HEK293 (cell line): ENCODE measurements at regions not wholly inside any gene's neighbourhood (a gene's known extent, or its start where the extent isn't known, plus 50 kb on each side); places are given as distances from the start of the nearest gene placed in this dataset.

ENCODE experiments used
- CTCF ChIA-PET: fragments of 350-600 bp; formaldehyde crosslinking; extraction: SDS; loops from one replicate; lab custom pipeline; 2021; ENCODE audit warnings: antibody characterized with exemption; lab: Yijun Ruan, JAX
- POLR2A ChIA-PET: fragments of 300-600 bp; formaldehyde crosslinking; extraction: SDS; loops from one replicate; lab custom pipeline; 2020; ENCODE audit warnings: antibody characterized with exemption, inconsistent platforms; lab: Yijun Ruan, JAX
- H3K27ac ChIP-seq: fragments of 200-500 bp; sonication (Bioruptor generic); 2 replicates; pipeline ENCODE4 v1.5.1; 2014; ENCODE audit warnings: low read depth, low read length, control low read depth, inconsistent platforms; ENCODE audit errors: extremely low read depth
- H3K36me3 ChIP-seq, 2 experiments: fragments of 200-500 bp in 1 of 2; sonication (Bioruptor generic) in 1 of 2; 1 replicate in 1 of 2; 2 replicates in 1 of 2; pipeline ENCODE4 v1.5.1; 2014 to 2017; ENCODE audit warnings: inconsistent platforms in 2 of 2, low read length in 2 of 2; ENCODE audit not compliant: control insufficient read depth in 2 of 2, insufficient read depth in 1 of 2
- H3K4me1 ChIP-seq: fragments of 200-500 bp; sonication (Bioruptor generic); 2 replicates; pipeline ENCODE4 v1.5.1; 2014; ENCODE audit warnings: mild to moderate bottlenecking, low read length, inconsistent platforms; ENCODE audit not compliant: control insufficient read depth, insufficient read depth
- H3K4me3 ChIP-seq: 2 replicates; pipeline ENCODE4 v1.5.1; 2011; ENCODE audit warnings: low read depth, mild to moderate bottlenecking, control low read depth, low read length, moderate library complexity
- H3K9me3 ChIP-seq: fragments of 200-500 bp; sonication (Bioruptor generic); 2 replicates; pipeline ENCODE4 v1.5.1; 2014; ENCODE audit warnings: low read depth, low read length, inconsistent platforms; ENCODE audit not compliant: control insufficient read depth, insufficient read depth
- IKZF3 ChIP-seq: fragments of 450-650 bp; IDR thresholded peaks from 2 replicates; pipeline ENCODE4 v1.5.0; 2018; ENCODE audit warnings: missing biosample characterization, mild to moderate bottlenecking, missing genetic modification characterization, moderate library complexity
- KLF7 ChIP-seq: fragments of 450-650 bp; formaldehyde crosslinking; IDR thresholded peaks from 2 replicates; pipeline ENCODE4 v1.5.1; 2016; ENCODE audit warnings: missing biosample characterization, missing genetic modification characterization, borderline replicate concordance
- PRDM1 ChIP-seq: fragments of 450-650 bp; formaldehyde crosslinking; IDR thresholded peaks from 2 replicates; pipeline ENCODE4; 2016; ENCODE audit warnings: missing biosample characterization, missing genetic modification characterization
- TCF7L2 ChIP-seq: IDR thresholded peaks from 2 replicates; pipeline ENCODE4 v1.6.1; 2011; ENCODE audit warnings: low read depth, mild to moderate bottlenecking, inconsistent platforms, low read length, moderate library complexity, borderline replicate concordance
- ZNF132 ChIP-seq: fragments of 450-650 bp; formaldehyde crosslinking; IDR thresholded peaks from 2 replicates; pipeline ENCODE4 v1.5.1; 2017; ENCODE audit warnings: missing biosample characterization, missing genetic modification characterization, borderline replicate concordance
- ZNF133 ChIP-seq: fragments of 450-650 bp; formaldehyde crosslinking; IDR thresholded peaks from 2 replicates; pipeline ENCODE4 v1.5.1; 2016; ENCODE audit warnings: missing biosample characterization, missing genetic modification characterization
- ZNF140 ChIP-seq: fragments of 450-650 bp; formaldehyde crosslinking; IDR thresholded peaks from 2 replicates; pipeline ENCODE4 v1.5.1; 2016; ENCODE audit warnings: missing biosample characterization, missing genetic modification characterization
- ZNF214 ChIP-seq: fragments of 450-650 bp; formaldehyde crosslinking; IDR thresholded peaks from 2 replicates; pipeline ENCODE4 v1.5.1; 2017; ENCODE audit warnings: missing biosample characterization, mild to moderate bottlenecking, missing genetic modification characterization, borderline replicate concordance
- ZNF341 ChIP-seq: fragments of 450-650 bp; formaldehyde crosslinking; IDR thresholded peaks from 2 replicates; pipeline ENCODE4; 2016; ENCODE audit warnings: low read depth, missing biosample characterization, missing genetic modification characterization
- ZNF394 ChIP-seq: fragments of 450-650 bp; formaldehyde crosslinking; IDR thresholded peaks from 2 replicates; pipeline ENCODE4 v1.5.1; 2016; ENCODE audit warnings: missing biosample characterization, missing genetic modification characterization, mild to moderate bottlenecking, moderate library complexity, borderline replicate concordance
- ZNF555 ChIP-seq: fragments of 450-650 bp; formaldehyde crosslinking; conservative IDR thresholded peaks from 2 replicates; pipeline ENCODE4 v1.5.1; 2017; ENCODE audit warnings: missing biosample characterization, mild to moderate bottlenecking, missing genetic modification characterization, inconsistent platforms
- ZNF558 ChIP-seq: fragments of 450-650 bp; formaldehyde crosslinking; IDR thresholded peaks from 2 replicates; pipeline ENCODE4 v1.5.1; 2016; ENCODE audit warnings: missing biosample characterization, missing genetic modification characterization
- ZNF560 ChIP-seq: fragments of 450-650 bp; formaldehyde crosslinking; IDR thresholded peaks from 2 replicates; pipeline ENCODE4 v1.5.1; 2017; ENCODE audit warnings: missing biosample characterization, missing genetic modification characterization, borderline replicate concordance
- ZNF600 ChIP-seq: fragments of 450-650 bp; formaldehyde crosslinking; IDR thresholded peaks from 2 replicates; pipeline ENCODE4 v1.5.1; 2016; ENCODE audit warnings: missing biosample characterization, missing genetic modification characterization
- ZNF654 ChIP-seq: fragments of 450-650 bp; formaldehyde crosslinking; IDR thresholded peaks from 2 replicates; pipeline ENCODE4 v1.5.1; 2016; ENCODE audit warnings: low read depth, missing biosample characterization, missing genetic modification characterization
- ZNF707 ChIP-seq: fragments of 450-650 bp; formaldehyde crosslinking; IDR thresholded peaks from 2 replicates; pipeline ENCODE4 v1.5.1; 2016; ENCODE audit warnings: missing biosample characterization, missing genetic modification characterization
- TF ChIP-seq, protein P1 (sequence below): fragments of 450-650 bp; formaldehyde crosslinking; IDR thresholded peaks from 2 replicates; pipeline ENCODE4 v1.5.1; 2016; ENCODE audit warnings: missing biosample characterization, missing genetic modification characterization
- TF ChIP-seq, protein P2 (sequence below): fragments of 450-650 bp; formaldehyde crosslinking; conservative IDR thresholded peaks from 2 replicates; pipeline ENCODE4 v1.5.1; 2016; ENCODE audit warnings: low read depth, missing biosample characterization, missing genetic modification characterization
- TF ChIP-seq, protein P3 (sequence below): fragments of 450-650 bp; formaldehyde crosslinking; IDR thresholded peaks from 2 replicates; pipeline ENCODE4 v1.5.1; 2017; ENCODE audit warnings: missing biosample characterization, missing genetic modification characterization
- TF ChIP-seq, protein P4 (sequence below): fragments of 450-650 bp; formaldehyde crosslinking; IDR thresholded peaks from 2 replicates; pipeline ENCODE4 v1.5.1; 2016; ENCODE audit warnings: missing biosample characterization, missing genetic modification characterization, borderline replicate concordance

DNA sequence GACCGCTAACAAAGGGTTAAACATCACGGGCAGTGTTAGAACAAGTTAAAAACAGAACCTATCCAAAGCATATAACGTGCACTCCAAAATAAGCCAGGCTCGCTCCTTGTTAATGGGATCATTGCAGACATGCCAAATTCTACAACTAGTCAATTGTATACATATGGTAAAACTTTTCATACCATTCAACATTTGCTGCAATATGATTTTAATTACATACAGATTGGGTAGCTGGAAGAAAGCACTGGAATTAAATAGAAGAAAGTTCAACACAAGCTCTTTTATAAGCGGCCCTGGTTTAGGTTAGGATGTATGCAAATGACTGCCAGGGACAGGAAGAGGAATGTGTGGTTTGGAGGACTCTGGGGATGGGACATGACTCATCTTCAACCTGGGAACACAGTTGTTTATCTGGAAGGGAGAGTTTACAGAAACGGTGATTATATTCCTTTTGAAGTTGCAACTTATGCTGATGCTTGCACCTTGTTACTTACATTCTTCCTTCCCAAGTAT lies 62.5 kb upstream of the TIAM2 start:
- H3K4me3 ChIP-seq, result no peak overlapping the region
- POLR2A ChIA-PET, result interaction anchor here (1.1 kb wide), 1 partner anchor 23 kb away, joined by 3 read pairs; no protein-coding TSS in a partner anchor
- H3K9me3 ChIP-seq, result no peaks in the 10 kb centered on the region
- CTCF ChIA-PET, result interaction anchor here (1.0 to 2.3 kb wide), 4 partner anchors 9 to 257 kb away, joined by 3 to 8 read pairs (median 6); no protein-coding TSS in a partner anchor
- no peak for TF ChIP-seq ZNF560 (tag by site-specific recombination)
- no peak for TF ChIP-seq ZNF600 (tag by site-specific recombination)
- TF ChIP-seq, protein P1, sequence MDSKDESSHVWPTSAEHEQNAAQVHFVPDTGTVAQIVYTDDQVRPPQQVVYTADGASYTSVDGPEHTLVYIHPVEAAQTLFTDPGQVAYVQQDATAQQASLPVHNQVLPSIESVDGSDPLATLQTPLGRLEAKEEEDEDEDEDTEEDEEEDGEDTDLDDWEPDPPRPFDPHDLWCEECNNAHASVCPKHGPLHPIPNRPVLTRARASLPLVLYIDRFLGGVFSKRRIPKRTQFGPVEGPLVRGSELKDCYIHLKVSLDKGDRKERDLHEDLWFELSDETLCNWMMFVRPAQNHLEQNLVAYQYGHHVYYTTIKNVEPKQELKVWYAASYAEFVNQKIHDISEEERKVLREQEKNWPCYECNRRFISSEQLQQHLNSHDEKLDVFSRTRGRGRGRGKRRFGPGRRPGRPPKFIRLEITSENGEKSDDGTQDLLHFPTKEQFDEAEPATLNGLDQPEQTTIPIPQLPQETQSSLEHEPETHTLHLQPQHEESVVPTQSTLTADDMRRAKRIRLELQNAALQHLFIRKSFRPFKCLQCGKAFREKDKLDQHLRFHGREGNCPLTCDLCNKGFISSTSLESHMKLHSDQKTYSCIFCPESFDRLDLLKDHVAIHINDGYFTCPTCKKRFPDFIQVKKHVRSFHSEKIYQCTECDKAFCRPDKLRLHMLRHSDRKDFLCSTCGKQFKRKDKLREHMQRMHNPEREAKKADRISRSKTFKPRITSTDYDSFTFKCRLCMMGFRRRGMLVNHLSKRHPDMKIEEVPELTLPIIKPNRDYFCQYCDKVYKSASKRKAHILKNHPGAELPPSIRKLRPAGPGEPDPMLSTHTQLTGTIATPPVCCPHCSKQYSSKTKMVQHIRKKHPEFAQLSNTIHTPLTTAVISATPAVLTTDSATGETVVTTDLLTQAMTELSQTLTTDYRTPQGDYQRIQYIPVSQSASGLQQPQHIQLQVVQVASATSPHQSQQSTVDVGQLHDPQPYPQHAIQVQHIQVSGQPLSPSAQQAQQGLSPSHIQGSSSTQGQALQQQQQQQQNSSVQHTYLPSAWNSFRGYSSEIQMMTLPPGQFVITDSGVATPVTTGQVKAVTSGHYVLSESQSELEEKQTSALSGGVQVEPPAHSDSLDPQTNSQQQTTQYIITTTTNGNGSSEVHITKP, result peak; percentile 38; the same call in 1 of the 2 replicates
- TF ChIP-seq ZNF133 (tag by site-specific recombination), result no peak
- peak; percentile 31; the same call in 1 of the 2 replicates for TF ChIP-seq PRDM1
- no peaks in the 10 kb centered on the region for H3K36me3 ChIP-seq
- H3K27ac ChIP-seq, result no peak overlapping the region
- H3K4me1 ChIP-seq, result peaks cover 6% of the 10 kb centered on the region; the same call in 1 of the 2 replicates

DNA sequence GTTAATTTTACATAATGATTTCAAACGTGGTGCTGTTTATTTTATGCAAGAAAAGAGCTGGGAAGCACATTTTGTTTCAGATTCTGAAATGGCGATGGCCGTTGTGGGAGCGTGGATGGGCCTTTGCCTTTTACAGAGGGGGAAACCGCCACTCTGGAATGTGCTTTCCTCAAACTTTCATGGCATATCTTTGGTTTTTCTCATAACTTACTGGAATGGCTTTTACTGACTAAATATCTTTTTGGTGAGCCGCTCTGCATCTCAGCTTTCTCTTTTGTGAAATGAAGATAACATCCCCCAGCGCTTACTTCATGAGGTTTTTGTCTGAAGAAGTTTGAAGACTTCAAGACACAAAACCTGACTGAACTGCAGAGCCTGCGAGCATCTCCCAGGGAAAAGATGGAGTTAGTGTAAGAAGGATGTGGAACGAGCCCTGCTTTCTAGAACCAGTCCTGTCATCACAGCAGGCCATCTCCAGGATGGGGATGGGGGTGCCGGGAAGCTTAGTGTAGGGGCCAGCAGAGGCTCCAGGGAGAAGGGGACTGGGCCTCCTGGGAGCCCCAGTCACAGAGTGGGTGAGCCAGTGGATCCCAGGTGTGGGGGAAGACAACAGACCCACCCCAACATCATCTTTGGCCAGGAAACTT lies 61.8 kb upstream of the TIAM2 start:
- ChIA-PET CTCF (interaction anchor here (1.0 to 1.5 kb wide), 4 partner anchors 9 to 257 kb away, joined by 3 to 8 read pairs (median 4); no protein-coding TSS in a partner anchor), POLR2A (no interaction called here)
- no peaks in the 10 kb centered on the region for H3K36me3 ChIP-seq
- H3K27ac ChIP-seq, result no peak overlapping the region
- H3K4me1 ChIP-seq, result peaks cover 9% of the 10 kb centered on the region; the same call in 1 of the 2 replicates
- no peaks in the 10 kb centered on the region for H3K9me3 ChIP-seq
- H3K4me3 ChIP-seq, result no peak overlapping the region
- TF ChIP-seq TCF7L2 (no peak), ZNF707 (tag by site-specific recombination) (no peak), ZNF132 (no peak), ZNF214 (tag by site-specific recombination) (no peak), KLF7 (tag by site-specific recombination) (no peak), ZNF140 (tag by site-specific recombination) (no peak), ZNF394 (tag by site-specific recombination) (no peak), ZNF555 (tag by site-specific recombination) (no peak), IKZF3 (tag by site-specific recombination) (no peak), ZNF341 (tag by site-specific recombination) (no peak), ZNF654 (tag by site-specific recombination) (no peak), ZNF558 (tag by site-specific recombination) (no peak)
- TF ChIP-seq, protein P2, sequence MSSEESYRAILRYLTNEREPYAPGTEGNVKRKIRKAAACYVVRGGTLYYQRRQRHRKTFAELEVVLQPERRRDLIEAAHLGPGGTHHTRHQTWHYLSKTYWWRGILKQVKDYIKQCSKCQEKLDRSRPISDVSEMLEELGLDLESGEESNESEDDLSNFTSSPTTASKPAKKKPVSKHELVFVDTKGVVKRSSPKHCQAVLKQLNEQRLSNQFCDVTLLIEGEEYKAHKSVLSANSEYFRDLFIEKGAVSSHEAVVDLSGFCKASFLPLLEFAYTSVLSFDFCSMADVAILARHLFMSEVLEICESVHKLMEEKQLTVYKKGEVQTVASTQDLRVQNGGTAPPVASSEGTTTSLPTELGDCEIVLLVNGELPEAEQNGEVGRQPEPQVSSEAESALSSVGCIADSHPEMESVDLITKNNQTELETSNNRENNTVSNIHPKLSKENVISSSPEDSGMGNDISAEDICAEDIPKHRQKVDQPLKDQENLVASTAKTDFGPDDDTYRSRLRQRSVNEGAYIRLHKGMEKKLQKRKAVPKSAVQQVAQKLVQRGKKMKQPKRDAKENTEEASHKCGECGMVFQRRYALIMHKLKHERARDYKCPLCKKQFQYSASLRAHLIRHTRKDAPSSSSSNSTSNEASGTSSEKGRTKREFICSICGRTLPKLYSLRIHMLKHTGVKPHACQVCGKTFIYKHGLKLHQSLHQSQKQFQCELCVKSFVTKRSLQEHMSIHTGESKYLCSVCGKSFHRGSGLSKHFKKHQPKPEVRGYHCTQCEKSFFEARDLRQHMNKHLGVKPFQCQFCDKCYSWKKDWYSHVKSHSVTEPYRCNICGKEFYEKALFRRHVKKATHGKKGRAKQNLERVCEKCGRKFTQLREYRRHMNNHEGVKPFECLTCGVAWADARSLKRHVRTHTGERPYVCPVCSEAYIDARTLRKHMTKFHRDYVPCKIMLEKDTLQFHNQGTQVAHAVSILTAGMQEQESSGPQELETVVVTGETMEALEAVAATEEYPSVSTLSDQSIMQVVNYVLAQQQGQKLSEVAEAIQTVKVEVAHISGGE (tag by site-specific recombination), result no peak
- TF ChIP-seq, protein P3, sequence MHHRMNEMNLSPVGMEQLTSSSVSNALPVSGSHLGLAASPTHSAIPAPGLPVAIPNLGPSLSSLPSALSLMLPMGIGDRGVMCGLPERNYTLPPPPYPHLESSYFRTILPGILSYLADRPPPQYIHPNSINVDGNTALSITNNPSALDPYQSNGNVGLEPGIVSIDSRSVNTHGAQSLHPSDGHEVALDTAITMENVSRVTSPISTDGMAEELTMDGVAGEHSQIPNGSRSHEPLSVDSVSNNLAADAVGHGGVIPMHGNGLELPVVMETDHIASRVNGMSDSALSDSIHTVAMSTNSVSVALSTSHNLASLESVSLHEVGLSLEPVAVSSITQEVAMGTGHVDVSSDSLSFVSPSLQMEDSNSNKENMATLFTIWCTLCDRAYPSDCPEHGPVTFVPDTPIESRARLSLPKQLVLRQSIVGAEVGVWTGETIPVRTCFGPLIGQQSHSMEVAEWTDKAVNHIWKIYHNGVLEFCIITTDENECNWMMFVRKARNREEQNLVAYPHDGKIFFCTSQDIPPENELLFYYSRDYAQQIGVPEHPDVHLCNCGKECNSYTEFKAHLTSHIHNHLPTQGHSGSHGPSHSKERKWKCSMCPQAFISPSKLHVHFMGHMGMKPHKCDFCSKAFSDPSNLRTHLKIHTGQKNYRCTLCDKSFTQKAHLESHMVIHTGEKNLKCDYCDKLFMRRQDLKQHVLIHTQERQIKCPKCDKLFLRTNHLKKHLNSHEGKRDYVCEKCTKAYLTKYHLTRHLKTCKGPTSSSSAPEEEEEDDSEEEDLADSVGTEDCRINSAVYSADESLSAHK, result no peak
- TF ChIP-seq, protein P4, sequence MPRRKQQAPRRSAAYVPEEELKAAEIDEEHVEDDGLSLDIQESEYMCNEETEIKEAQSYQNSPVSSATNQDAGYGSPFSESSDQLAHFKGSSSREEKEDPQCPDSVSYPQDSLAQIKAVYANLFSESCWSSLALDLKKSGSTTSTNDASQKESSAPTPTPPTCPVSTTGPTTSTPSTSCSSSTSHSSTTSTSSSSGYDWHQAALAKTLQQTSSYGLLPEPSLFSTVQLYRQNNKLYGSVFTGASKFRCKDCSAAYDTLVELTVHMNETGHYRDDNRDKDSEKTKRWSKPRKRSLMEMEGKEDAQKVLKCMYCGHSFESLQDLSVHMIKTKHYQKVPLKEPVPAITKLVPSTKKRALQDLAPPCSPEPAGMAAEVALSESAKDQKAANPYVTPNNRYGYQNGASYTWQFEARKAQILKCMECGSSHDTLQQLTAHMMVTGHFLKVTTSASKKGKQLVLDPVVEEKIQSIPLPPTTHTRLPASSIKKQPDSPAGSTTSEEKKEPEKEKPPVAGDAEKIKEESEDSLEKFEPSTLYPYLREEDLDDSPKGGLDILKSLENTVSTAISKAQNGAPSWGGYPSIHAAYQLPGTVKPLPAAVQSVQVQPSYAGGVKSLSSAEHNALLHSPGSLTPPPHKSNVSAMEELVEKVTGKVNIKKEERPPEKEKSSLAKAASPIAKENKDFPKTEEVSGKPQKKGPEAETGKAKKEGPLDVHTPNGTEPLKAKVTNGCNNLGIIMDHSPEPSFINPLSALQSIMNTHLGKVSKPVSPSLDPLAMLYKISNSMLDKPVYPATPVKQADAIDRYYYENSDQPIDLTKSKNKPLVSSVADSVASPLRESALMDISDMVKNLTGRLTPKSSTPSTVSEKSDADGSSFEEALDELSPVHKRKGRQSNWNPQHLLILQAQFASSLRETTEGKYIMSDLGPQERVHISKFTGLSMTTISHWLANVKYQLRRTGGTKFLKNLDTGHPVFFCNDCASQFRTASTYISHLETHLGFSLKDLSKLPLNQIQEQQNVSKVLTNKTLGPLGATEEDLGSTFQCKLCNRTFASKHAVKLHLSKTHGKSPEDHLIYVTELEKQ, result no peak
